GM19328 (cell line): ENCODE measurements at regions not wholly inside any gene's neighbourhood (a gene's known extent, or its start where the extent isn't known, plus 50 kb on each side); places are given as distances from the start of the nearest gene placed in this dataset.

Source experiments
- ATAC-seq: cut with Tn5 transposase; IDR thresholded peaks from one replicate; pipeline ENCODE4 v1.9.1; 2021; ENCODE audit warnings: mild to moderate bottlenecking, moderate library complexity; ENCODE audit not compliant: unreplicated experiment

GRCh38 chr4:138759554-138759902 lies 256.1 kb upstream of the NOCT start:
- no peak for ATAC-seq

GRCh38 chr4:138758876-138759553 lies 256.6 kb upstream of the NOCT start:
- no peak for ATAC-seq

- ATAC-seq, result no peak
Observed at GRCh38 chr4:138758196-138758595, 257.4 kb upstream of the NOCT start.

DNA sequence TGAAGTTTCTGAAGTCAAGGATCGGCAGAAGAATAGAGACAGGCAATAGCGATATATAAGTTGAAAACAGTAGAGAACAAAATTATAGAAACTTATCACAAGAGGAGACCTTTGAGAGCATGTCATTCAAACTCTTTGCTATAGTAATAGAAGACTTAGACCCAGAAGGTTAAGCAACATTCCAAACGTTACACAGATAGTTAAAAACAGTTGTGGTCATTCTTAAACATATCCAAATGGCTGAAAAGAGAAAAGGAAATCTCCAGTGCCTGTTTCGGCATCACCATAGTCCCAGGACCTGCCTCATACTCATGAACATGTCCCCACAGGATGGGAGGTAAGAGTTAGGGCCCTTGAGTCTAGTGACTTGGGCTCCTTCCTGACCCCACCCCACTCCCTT lies 258.1 kb upstream of the NOCT start:
- ATAC-seq, result no peak

- ATAC-seq, result no peak
Observed at GRCh38 chr4:138756519-138756918, 259.1 kb upstream of the NOCT start.

GRCh38 chr4:138751309-138751708 lies 264.3 kb upstream of the NOCT start:
- no peak for ATAC-seq

GRCh38 chr4:138749303-138749702 lies 266.3 kb upstream of the NOCT start:
- ATAC-seq, result no peak

GRCh38 chr4:138741766-138742377 lies 273.7 kb upstream of the NOCT start:
- ATAC-seq, result no peak

DNA sequence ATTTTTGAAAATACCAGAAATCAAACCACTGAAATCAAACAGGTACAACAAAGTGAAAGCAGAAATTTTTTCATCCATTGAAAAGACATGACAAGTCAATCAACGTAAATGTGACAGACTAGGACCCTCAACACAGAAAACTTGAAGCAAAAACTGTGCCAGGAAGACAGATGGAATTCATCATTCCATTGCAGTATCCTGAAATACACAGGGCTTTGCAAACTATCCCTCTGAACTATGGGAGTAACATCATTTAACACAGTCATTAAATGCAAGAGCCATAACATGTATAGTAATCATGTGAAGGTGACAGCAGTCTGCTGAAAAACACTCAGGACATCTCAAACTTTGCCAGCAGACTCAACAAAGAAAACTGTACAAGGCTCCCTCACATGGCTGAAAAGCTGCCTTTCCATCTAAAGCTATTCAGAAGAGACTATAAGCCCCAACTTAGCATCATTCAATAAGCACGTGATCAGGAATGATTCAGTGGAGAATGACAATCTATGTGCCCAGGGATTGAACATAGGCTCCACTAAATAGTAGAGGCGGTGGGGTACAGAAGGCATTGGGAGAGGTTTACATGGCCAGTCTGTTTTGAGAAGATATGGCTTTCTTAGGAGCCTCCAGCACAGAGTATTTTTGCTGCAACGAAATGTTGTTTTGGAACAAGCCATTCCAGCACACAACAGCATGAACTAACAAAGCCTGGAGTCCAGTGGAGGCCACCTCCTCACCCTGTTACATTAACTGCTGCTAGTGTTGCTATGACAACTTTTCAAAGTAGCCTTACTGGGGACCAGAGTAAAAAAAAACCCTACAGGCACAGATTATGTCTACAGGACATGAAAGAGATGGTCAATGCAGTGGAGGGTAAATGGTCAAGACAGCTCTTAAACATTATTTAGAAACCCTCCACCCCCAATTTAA lies 274.5 kb upstream of the NOCT start:
- no peak for ATAC-seq

GRCh38 chr4:138736362-138736761 lies 279.2 kb upstream of the NOCT start:
- no peak for ATAC-seq

- ATAC-seq, result no peak
Observed at GRCh38 chr4:138734746-138735145, 280.8 kb upstream of the NOCT start.

GRCh38 chr4:138728566-138728965 lies 287.0 kb upstream of the NOCT start:
- no peak for ATAC-seq

- no peak for ATAC-seq
Observed at GRCh38 chr4:138727731-138728130, 287.9 kb upstream of the NOCT start.

DNA sequence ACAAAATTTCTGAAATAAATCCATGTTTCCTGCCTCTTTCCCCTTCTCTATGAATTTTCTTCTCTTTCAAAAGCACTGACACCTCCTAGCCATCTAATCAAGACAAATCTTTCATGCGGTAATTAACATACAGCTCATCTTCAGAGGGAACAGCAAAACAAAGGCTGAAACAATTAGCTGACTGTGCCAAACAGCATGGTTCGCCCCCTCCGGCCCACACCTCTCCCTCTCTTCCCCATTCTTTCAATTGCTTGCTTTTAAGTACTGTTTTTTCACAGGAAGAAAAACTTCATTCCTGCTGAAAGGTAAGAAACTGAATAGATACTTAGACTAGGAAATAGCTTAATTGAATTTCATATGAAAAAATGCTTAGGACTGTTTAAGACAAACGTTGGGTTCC lies 291.1 kb upstream of the NOCT start:
- no peak for ATAC-seq

- no peak for ATAC-seq
Observed at GRCh38 chr4:138716559-138717335, 298.8 kb upstream of the NOCT start.

DNA sequence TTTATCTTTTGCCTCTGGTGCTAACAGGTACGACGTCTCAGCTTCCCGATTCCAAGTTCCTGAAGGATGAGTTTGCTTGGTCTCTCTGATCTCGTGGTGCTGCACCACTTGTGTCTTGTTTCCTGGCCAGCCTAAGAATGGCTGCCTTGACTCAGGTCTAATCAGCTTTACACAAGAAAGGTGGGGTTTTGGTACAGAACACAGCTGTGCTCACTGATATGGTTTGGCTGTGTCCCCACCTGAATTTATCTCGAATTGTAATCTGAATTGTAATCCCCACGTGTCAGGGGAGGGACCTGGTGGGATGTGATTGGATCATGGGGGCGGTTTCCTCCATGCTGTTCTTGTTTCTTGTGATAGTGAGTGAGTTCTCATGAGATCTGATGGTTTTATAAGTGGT lies 305.3 kb upstream of the NOCT start:
- no peak for ATAC-seq

GRCh38 chr4:138709859-138710258 lies 305.7 kb upstream of the NOCT start:
- ATAC-seq, result no peak

GRCh38 chr4:138707746-138708677 lies 307.6 kb upstream of the NOCT start:
- no peak for ATAC-seq

DNA sequence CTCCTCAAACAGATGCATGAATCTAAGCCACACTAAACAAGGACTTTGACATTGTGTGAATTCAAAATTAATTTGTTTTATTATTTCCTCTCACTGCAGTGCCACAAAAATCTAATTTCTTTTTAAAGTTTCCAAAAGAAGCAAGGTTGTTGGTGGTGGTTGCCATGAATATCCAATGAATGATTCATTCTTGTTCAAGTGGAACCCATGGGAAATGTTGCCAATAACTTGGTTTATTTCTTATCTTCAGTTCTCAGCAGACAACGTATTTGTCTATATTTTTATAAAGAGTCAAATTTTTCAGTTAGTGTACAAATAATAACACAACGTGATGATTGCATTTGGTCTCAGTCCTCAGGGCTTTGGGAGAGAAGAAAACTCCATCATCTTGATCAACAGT lies 309.4 kb upstream of the NOCT start:
- no peak for ATAC-seq

GRCh38 chr4:138702190-138702824 lies 313.3 kb upstream of the NOCT start:
- ATAC-seq, result no peak
